HG03066 (cell line): ENCODE measurements at regions not wholly inside any gene's neighbourhood (a gene's known extent, or its start where the extent isn't known, plus 50 kb on each side); places are given as distances from the start of the nearest gene placed in this dataset.
"Not testable (repeated sequence)": the region's sequence is repeated elsewhere in the genome, so short reads cannot be mapped to it uniquely, and the experiment has no call there.

Experiments
- ATAC-seq: cut with Tn5 transposase; IDR thresholded peaks from one replicate; pipeline ENCODE4 v1.9.1; 2021; ENCODE audit warnings: low read depth; ENCODE audit not compliant: unreplicated experiment

DNA sequence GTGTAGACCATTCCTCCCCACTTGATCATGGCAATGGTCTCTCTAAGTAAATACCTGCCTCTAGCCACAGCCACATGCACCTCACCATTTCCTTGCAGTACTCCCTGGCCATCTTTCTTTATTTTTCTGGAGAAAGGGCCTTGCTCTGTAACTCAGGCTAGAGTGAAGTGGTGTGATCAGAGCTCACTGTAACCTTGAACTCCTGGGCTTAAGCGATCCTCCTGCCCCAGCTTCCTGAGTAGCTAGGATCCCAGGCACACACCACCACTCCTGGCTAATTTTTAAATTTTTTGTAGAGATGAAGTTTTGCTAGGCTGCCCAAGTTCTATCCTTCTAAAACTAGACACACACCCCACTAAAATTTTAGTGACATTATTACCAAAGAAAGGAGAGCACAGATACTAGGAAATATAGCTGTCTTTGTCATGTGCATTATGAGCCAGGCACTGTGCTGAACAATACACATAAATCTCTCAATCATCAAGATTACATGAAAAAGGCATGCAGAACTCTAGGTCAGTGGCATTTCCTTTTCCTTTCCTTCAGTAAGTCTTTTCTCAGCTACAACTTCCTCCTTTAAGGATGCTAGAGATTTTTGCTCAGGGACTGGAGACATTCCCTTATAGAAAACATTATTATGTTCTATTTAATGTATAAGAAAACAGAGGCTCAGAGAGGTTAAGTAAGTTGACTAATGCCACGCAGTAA, 95.0 kb upstream of the SERBP1 start:
- no peak for ATAC-seq

GRCh38 chr1:67528141-67528540, 97.9 kb upstream of the SERBP1 start:
- ATAC-seq = no peak

DNA sequence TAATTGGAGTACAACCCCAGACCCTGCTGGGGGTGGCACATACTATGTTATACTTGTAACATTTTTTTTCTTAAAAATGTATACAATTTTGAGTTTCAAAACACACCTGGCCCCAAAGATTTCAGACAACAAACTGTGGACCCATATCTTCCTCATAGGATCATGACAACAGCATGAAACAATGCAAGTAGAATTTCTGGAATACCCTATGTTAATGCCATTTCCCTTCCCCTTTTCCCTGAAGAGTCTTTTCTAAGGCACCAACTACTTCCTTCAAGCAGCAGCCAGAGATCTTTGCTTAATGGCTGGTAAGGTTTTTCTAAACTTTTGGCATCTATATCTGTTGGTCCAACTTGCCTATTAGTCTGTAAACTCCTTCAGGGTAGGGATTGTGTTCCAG, 99.9 kb upstream of the SERBP1 start:
- ATAC-seq = no peak

GRCh38 chr1:67532452-67533216, 102.4 kb upstream of the SERBP1 start:
- ATAC-seq = peak; percentile 67

- ATAC-seq = no peak
Measured at GRCh38 chr1:67534627-67535065, 104.4 kb upstream of the SERBP1 start.

- peak; percentile 71 for ATAC-seq
Measured at GRCh38 chr1:67535474-67535873, 105.3 kb upstream of the SERBP1 start.

DNA sequence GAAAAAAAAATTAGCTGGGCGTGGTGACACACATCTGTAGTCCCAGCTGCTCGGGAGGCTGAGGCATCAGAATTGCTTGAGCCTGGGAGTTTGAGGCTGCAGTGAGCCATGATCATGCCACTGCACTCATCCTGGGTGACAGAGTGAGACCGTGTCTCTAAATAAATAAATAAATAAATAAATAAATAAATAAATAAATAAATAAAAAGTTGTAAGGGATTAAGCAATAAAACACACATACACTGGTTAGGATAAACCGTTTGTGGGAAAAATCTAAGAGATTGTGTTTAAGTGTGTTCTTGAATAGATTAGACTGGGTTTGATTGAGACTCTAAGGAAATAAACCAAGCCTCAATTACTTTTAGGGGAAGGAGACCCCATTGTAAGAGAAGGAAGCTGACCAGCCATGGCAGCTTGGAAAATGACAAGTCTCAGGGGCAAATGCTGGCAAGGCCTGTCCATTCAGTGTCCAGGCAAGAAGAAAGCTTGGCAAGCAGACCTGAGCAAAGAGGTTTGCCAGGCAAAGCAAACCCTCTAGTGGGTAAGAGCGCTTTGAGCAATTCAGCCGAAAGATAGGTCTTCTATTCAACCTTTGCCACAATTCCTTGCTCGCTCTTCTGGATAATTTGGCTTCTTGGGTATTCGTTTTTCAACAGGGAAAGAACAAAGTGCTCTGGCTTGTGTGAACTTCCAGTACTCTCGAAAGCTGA, 106.9 kb upstream of the SERBP1 start:
- no peak for ATAC-seq

GRCh38 chr1:67537667-67538018, 107.4 kb upstream of the SERBP1 start:
- ATAC-seq = no peak

DNA sequence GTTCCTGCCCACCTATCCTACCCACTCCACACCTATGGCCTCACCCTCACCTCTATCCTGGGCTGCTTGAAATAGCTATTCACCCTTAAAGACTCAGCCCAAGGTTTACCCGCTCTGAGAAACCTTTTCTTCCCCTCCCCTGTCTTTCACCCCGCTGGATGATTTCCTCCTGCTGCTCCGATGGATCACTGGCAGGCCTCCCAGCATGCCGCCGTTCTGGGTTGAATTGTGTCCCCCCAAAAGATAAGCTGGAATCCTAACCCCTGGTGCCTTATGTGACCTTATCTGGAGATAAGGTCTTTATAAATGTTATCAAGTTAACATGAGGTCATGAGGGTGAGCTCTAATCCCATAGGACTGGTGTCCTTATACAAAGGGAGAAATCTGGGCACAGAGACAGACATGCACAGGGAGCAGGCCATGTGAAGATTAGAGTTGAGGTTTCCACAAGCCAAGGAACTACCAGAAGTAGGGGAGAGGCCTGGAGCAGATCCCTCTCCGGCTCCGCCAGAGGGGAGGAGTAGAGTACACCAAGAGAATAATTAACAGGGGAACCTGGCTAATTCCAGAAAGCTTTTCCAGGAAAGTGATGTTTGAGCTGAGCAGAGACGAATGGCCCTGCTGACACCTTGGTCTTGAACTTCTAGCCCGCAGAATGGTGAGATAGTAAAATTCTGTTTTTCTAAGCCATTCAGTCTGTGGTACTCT, 110.0 kb upstream of the SERBP1 start:
- ATAC-seq = no peak

GRCh38 chr1:67540733-67541125, 110.5 kb upstream of the SERBP1 start:
- ATAC-seq = no peak

DNA sequence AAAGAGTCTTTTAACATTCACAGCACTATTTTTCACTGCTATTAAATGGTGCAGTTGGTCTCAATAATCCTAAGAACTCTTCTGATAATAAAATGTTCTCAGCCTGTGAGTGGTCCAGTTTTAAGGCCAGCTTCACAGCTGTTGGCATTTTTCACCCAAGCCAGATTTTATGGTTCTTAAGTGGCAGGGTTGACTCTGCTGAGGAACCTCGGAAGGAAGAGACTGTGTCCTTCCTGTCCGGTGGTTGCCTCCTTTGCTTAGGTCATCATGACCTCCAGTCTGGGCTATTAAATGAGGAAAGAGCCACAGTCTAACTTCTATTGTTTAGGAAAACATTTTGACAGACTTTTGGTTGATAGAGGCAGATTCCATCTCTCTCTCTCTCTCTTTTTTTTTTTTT, 112.5 kb upstream of the SERBP1 start:
- ATAC-seq = no peak

DNA sequence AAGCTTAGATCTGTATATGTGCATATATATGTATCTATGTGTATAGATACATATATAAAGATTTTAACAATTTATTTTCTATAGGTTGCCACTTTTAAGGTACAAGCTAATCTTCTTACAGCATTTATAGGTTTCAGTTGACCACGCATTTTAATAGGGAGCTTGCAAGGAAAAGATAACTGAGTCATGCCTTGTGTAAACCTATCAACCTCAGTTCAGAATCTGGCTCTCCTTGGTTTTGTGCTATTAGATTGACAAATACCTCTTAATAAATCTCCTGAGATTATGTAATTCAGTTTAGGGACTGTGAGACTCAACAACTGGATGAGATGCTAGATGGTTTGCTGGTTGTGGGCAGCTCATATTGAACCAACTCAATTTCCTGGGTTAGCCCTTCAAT, 114.7 kb upstream of the SERBP1 start:
- no peak for ATAC-seq

- no peak for ATAC-seq
Measured at GRCh38 chr1:67545364-67545763, 115.2 kb upstream of the SERBP1 start.

GRCh38 chr1:67551375-67551774, 121.2 kb upstream of the SERBP1 start:
- ATAC-seq = no peak

GRCh38 chr1:67552336-67552759, 122.1 kb upstream of the SERBP1 start:
- no peak for ATAC-seq

- ATAC-seq = not testable (repeated sequence)
Measured at GRCh38 chr1:67554204-67554603, 124.0 kb upstream of the SERBP1 start.

DNA sequence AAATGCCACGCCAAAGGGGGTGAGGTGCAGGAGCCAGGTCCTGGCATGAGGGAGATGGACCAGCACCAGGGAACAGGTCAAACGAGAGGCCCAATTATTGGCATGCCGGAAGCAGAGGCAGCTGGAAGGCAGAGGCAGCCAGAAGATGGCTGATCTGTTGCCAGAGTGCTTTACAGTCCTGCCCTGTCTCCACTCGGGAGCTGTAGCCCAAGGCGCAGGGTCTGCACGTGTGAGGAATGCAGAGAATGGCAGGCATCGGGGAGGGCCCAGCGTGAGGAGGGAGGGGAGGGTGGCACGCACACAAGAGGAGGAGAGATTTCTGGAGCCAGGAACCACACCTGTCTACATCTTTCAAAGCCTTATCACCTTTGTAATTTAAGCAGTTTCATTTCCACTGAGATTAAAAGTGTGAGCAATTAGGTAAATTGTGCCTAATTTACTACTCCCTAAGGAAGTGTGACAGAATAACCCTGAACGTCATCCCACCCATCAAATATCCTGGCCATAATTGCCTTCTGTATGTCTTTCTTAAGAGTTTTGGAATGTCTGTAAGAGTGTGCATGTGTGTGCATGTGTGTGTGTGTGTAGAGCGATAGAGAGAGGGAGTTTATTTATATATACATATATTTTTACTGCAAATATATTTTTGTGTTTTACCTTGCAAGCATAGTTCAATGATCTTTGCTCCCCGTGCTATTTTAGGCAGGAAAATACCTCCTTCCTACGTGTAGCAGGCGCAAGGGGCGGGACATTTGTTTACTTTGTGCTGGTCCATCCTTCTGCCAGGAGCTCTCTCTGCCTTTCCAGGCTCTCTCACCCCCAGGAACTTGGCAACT, 125.5 kb upstream of the SERBP1 start:
- ATAC-seq = no peak

- ATAC-seq = no peak
Measured at GRCh38 chr1:67556297-67556900, 126.2 kb upstream of the SERBP1 start.

- no peak for ATAC-seq
Measured at GRCh38 chr1:67557696-67558448, 127.1 kb upstream of the GADD45A start.
